ENCODE measurements at regions not wholly inside any gene's neighbourhood (a gene's known extent, or its start where the extent isn't known, plus 50 kb on each side); places are given as distances from the start of the nearest gene placed in this dataset.

GRCh38 chr1:240695416-240695815 lies 83.5 kb upstream of the GREM2 start:
- 93 to 95% methylated on average over 4 of the region's 4 CpGs for WGBS, 2 donors
- no peak for DNase-seq (ENCODE audit: low spot score in 2 of 2)
- TF ChIP-seq CTCF (IDR thresholded peaks at IDR 0.05): no peak
- no peak for TF ChIP-seq POLR2A (IDR thresholded peaks at IDR 0.05)
- no peak for TF ChIP-seq EP300 (IDR thresholded peaks at IDR 0.05)

GRCh38 chr1:240693844-240694243 lies 81.9 kb upstream of the GREM2 start:
- Histone ChIP-seq H3K27me3 (no peaks in the 10 kb centered on the region), H3K36me3 (no peaks in the 10 kb centered on the region), H3K4me1 (no peaks in the 10 kb centered on the region), H3K9me3 (no peaks in the 10 kb centered on the region), H3K4me3 (no peak overlapping the region), H3K27ac (no peak overlapping the region)
- no peak for DNase-seq (ENCODE audit: low spot score in 2 of 2)
- WGBS, 2 donors: 63 to 73% methylated on average over 3 of the region's 3 CpGs
- TF ChIP-seq EP300 (IDR thresholded peaks at IDR 0.05) (no peak), CTCF (IDR thresholded peaks at IDR 0.05) (no peak), POLR2A (IDR thresholded peaks at IDR 0.05) (no peak)

More at GRCh38 chr1:240695416-240695815, 83.5 kb upstream of the GREM2 start:
- H3K4me3 ChIP-seq: no peak overlapping the region
- no peaks in the 10 kb centered on the region for H3K4me1 ChIP-seq
- no peaks in the 10 kb centered on the region for H3K36me3 ChIP-seq
- no peak overlapping the region for H3K27ac ChIP-seq
- no peaks in the 10 kb centered on the region for H3K27me3 ChIP-seq
- no peaks in the 10 kb centered on the region for H3K9me3 ChIP-seq

GRCh38 chr1:240693036-240693435 lies 81.1 kb upstream of the GREM2 start:
- Histone ChIP-seq H3K27ac (no peak overlapping the region), H3K4me1 (no peaks in the 10 kb centered on the region), H3K36me3 (no peaks in the 10 kb centered on the region), H3K9me3 (no peaks in the 10 kb centered on the region), H3K4me3 (no peak overlapping the region), H3K27me3 (no peaks in the 10 kb centered on the region)
- TF ChIP-seq POLR2A (IDR thresholded peaks at IDR 0.05): no peak
- TF ChIP-seq CTCF (IDR thresholded peaks at IDR 0.05): no peak
- TF ChIP-seq EP300 (IDR thresholded peaks at IDR 0.05): no peak
- DNase-seq (ENCODE audit: low spot score in 2 of 2): no peak

- Histone ChIP-seq H3K9me3 (no peaks in the 10 kb centered on the region), H3K36me3 (no peaks in the 10 kb centered on the region), H3K27ac (no peak overlapping the region), H3K4me1 (no peaks in the 10 kb centered on the region), H3K4me3 (no peak overlapping the region), H3K27me3 (no peaks in the 10 kb centered on the region)
- WGBS, 2 donors: 53 to 61% methylated on average over 12 of the region's 12 CpGs
- no peak for TF ChIP-seq POLR2A (IDR thresholded peaks at IDR 0.05)
- TF ChIP-seq CTCF (IDR thresholded peaks at IDR 0.05): peak; percentile 21 to 60 (median 43)
- DNase-seq (ENCODE audit: low spot score in 2 of 2): peak in 1 of 2 donors; percentile 48
Measured at GRCh38 chr1:240691909-240692705, 80.2 kb upstream of the GREM2 start.

- Histone ChIP-seq H3K4me1 (no peaks in the 10 kb centered on the region), H3K9me3 (no peaks in the 10 kb centered on the region), H3K27me3 (no peaks in the 10 kb centered on the region), H3K36me3 (no peaks in the 10 kb centered on the region), H3K27ac (no peak overlapping the region), H3K4me3 (no peak overlapping the region)
- TF ChIP-seq EP300 (IDR thresholded peaks at IDR 0.05) (no peak), CTCF (IDR thresholded peaks at IDR 0.05) (no peak), POLR2A (IDR thresholded peaks at IDR 0.05) (no peak)
- no peak for DNase-seq (ENCODE audit: low spot score in 2 of 2)
- 66 to 72% methylated on average over 5 of the region's 5 CpGs for WGBS, 2 donors
Measured at GRCh38 chr1:240691501-240691900, 79.5 kb upstream of the GREM2 start.
